ENCODE measurements at regions not wholly inside any gene's neighbourhood (a gene's known extent, or its start where the extent isn't known, plus 50 kb on each side); places are given as distances from the start of the nearest gene placed in this dataset.

GRCh38 chr1:83813576-83813975 lies 185.4 kb downstream of the TTLL7 start:
- no peak for DNase-seq

GRCh38 chr1:83810144-83810543 lies 188.8 kb downstream of the TTLL7 start:
- DNase-seq, result no peak

GRCh38 chr1:83808536-83808935 lies 190.4 kb downstream of the TTLL7 start:
- DNase-seq, result no peak

GRCh38 chr1:83807821-83808220 lies 191.1 kb downstream of the TTLL7 start:
- no peak for DNase-seq

GRCh38 chr1:83807231-83807630 lies 191.7 kb downstream of the TTLL7 start:
- DNase-seq, result no peak

GRCh38 chr1:83805921-83806320 lies 193.0 kb downstream of the TTLL7 start:
- no peak for DNase-seq

- no peak for DNase-seq
These were observed 196.3 kb downstream of the TTLL7 start for GRCh38 chr1:83802460-83803152.

GRCh38 chr1:83802023-83802422 lies 196.9 kb downstream of the TTLL7 start:
- peak; percentile 8 for DNase-seq

- DNase-seq, result no peak
These were observed 198.9 kb downstream of the TTLL7 start for GRCh38 chr1:83800066-83800465.

- no peak for DNase-seq
These were observed 199.3 kb downstream of the TTLL7 start for GRCh38 chr1:83799594-83799993.

- DNase-seq, result no peak
These were observed 200.0 kb downstream of the TTLL7 start for GRCh38 chr1:83798965-83799364.

GRCh38 chr1:83796409-83796808 lies 202.5 kb downstream of the TTLL7 start:
- no peak for DNase-seq

- no peak for DNase-seq
These were observed 204.5 kb downstream of the TTLL7 start for GRCh38 chr1:83794384-83794783.

GRCh38 chr1:83791821-83792437 lies 207.0 kb downstream of the TTLL7 start:
- DNase-seq, result no peak

- DNase-seq, result no peak
These were observed 208.5 kb downstream of the TTLL7 start for GRCh38 chr1:83790446-83790845.

GRCh38 chr1:83787246-83787998 lies 211.5 kb downstream of the TTLL7 start:
- no peak for DNase-seq

GRCh38 chr1:83781667-83782066 lies 217.3 kb downstream of the TTLL7 start:
- no peak for DNase-seq

GRCh38 chr1:83779565-83779964 lies 219.4 kb downstream of the TTLL7 start:
- DNase-seq, result no peak

GRCh38 chr1:83777758-83778101 lies 221.2 kb downstream of the TTLL7 start:
- no peak for DNase-seq

- no peak for DNase-seq
These were observed 221.8 kb downstream of the TTLL7 start for GRCh38 chr1:83776913-83777757.

GRCh38 chr1:83775977-83776603 lies 222.8 kb downstream of the TTLL7 start:
- no peak for DNase-seq

- DNase-seq, result no peak
These were observed 225.9 kb downstream of the TTLL7 start for GRCh38 chr1:83773059-83773458.

GRCh38 chr1:83770319-83770661 lies 228.6 kb downstream of the TTLL7 start:
- DNase-seq, result no peak

Data from DMS79 treated with DMSO at 0.1 percent for 48 hours (cell line).